GM18909 (cell line): ENCODE measurements at regions not wholly inside any gene's neighbourhood (a gene's known extent, or its start where the extent isn't known, plus 50 kb on each side); places are given as distances from the start of the nearest gene placed in this dataset.
"Not testable (repeated sequence)": the region's sequence is repeated elsewhere in the genome, so short reads cannot be mapped to it uniquely, and the experiment has no call there.

Experiments
- ATAC-seq: cut with Tn5 transposase; IDR thresholded peaks from one replicate; pipeline ENCODE4 v1.9.1; 2021; ENCODE audit warnings: mild to moderate bottlenecking; ENCODE audit not compliant: unreplicated experiment, poor library complexity

DNA sequence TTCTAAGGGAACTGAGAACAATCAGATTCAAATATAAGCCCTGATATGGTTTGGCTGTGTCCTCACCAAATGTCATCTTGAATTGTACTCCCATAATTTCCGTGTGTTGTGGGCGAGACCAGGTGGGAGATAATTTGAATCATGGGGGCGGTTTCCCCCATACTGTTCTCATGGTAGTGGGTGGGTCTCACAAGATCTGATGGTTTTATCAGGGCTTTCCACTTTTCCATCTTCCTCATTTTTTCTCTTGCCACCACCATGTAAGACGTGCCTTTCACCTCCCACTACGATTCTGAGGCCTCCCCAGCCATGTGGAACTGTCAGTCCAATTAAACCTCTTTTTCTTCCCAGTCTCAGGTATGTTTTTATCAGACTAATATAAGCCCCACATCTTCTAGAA, 217.8 kb downstream of the ACKR3 start:
- not testable (repeated sequence) for ATAC-seq

GRCh38 chr2:236787885-236788284, 218.3 kb downstream of the ACKR3 start:
- ATAC-seq: no peak

DNA sequence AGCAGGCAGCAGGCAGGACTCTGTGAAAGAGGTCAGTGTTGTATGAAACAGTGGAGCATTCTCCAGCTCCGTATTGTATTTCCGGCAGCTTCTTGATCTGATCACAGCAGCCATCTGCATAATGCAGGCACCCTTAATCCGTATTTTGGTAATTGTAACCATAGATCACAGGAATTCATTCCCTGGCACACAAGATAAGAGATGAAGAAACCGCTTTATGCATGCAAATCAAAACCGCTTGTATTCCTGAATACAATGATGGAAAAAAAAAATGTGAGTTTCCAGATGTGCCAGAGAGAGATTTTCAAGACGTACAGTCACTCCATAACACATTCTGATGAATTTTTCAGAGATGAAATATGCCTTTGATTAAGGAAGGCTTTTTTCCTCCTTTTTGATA, 221.3 kb downstream of the ACKR3 start:
- no peak for ATAC-seq

GRCh38 chr2:236793023-236794011, 223.7 kb downstream of the ACKR3 start:
- ATAC-seq: no peak

GRCh38 chr2:236794176-236794957, 224.7 kb downstream of the ACKR3 start:
- no peak for ATAC-seq

GRCh38 chr2:236795169-236795860, 225.7 kb downstream of the ACKR3 start:
- no peak for ATAC-seq

DNA sequence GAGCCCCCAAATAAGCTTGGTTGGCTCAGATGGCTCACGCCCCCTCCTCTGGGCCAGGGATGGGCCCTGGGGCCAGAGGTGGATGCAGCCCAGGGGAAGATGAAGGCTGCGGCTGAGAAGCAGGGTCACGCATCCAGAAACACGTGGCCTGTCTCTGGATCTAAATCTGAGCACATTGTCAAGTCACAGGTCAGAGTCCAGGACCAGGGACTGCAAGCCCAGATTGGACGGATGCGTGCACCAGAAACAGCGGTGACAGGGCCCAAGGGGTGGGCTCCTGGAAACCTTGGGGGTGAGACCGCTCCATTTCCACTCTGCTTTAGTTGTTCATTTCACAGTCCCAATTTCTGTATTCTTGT, 226.2 kb downstream of the ACKR3 start:
- ATAC-seq: no peak

DNA sequence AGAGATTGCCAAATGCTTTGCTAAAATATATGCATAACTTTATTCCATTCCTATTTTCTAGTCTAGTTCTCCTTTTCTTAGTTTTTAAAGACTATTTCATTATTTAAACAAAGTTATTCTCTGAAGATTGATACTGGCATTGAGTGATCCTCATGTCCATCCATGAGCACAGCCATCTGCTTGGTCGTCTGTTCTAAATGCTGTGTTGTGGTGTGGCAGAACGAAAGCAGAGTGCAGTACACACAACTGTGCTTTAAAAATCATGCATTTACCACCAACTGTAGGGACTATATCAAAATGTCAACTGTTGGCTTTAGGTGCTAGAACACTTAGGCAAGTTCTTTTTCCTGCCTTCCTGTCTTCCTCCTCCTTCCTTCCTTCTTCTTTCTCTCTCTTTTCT, 226.6 kb downstream of the ACKR3 start:
- ATAC-seq: no peak

DNA sequence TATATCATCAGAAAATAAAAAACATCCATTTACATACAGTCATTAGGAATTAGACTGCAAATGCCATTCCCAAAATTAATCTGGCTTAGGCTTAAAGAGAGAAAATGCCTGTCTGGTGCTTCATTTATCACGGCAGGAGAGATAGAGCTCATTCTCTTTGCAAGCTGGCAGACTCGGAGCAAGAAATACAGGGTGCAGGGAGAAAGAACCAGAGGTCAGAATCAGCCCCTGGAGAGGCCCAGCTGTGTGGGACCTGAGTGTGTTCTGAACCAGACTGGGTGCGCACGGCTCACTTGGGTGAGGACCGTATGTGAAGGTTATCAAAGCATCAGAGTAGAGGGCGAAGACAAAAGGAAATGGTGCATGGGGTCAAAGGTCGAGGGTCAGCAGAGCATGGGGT, 227.8 kb downstream of the ACKR3 start:
- ATAC-seq: no peak

DNA sequence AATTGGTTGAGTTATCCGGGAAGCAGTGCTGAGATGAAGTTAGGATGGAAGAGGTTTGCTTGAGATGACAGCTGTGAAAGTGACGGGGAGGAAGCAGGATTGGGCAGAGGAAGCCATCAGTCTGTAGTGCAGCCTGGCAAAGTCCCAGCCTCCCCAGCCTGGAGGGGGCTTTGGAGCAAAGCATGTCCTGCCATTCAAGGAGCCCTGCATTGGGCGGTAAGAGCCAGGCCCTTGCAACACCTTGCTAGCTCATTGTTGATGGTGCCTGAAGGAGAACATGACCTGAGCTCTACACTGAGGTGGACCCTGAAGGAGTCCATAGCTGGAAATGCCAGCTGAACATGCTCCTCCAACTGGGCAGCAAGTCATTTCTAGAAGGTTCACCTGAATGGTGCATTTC, 228.9 kb downstream of the ACKR3 start:
- ATAC-seq: no peak

GRCh38 chr2:236799391-236800026, 229.9 kb downstream of the ACKR3 start:
- ATAC-seq: no peak

DNA sequence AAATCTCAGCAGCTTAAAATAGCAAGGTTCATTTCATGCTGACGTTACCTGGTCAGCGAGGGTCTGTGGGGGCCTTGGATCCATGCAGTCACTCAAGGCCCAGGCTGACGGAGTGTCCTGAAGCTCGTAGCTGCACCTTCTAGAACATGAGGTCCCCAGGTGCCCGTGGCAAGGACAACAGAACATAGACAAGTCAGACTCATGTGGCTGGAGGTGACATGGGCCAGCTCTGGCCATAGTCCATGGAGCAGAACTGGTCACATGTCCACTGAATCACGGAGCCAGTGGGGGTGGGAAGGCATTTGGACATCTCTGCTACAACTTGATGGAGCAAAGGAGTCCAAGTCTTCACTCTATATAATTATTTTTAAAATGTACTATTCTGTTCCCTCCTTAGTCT, 233.2 kb downstream of the ACKR3 start:
- no peak for ATAC-seq

- no peak for ATAC-seq
Observed at GRCh38 chr2:236803621-236804020, 234.0 kb downstream of the ACKR3 start.

DNA sequence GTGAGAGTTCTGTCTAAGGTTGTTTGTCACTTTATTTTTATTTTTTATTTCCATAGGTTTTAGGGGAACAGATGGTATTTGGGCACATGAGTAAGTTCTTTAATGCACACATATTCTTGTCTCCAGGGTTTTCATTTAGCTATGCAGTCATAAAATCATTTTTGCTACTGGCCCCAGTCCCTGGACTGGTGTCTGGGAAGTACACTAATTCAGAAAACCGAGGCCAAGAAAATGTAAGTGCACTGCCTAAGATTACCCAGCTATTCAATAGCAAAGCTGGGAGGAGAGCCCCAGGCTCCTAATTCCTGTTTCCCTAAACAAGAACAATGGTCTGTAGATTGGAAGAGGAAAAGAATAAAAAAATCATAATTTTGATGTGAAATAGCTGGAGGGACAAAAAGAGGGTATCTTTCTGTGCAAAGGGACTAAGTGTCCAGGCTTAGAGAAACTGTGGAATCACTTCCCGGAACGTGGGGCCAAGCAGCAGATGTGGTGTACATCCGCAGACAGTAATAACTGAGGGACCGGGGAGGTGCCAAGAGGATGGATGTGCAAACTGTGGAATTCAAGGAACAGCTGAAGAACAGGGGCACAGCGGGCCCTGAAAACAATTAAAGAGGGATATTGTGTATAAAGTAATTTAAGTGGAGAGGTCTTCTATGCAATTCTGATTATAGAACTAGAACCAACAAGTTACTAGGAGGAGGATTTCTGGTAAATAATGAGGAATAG, 236.3 kb downstream of the ACKR3 start:
- ATAC-seq: no peak

DNA sequence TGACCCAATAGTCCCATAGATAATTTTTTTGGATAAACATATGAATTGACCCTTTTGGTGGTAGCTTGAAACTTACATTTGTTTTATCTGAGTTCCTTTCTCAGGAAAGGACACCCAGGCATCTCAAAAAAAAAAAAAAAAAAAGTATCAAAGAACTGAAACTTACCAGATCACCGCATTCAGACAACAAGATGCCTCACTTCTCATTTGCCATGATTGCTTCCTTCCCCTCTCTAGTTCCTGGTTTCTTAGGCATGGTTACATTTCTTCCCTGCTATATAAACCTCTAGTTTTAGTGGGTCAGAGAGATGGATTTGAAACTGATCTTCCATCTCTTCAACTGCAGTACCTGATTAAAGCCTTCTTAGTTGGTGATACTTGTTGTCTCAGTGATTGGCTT, 240.1 kb downstream of the ACKR3 start:
- ATAC-seq: no peak

DNA sequence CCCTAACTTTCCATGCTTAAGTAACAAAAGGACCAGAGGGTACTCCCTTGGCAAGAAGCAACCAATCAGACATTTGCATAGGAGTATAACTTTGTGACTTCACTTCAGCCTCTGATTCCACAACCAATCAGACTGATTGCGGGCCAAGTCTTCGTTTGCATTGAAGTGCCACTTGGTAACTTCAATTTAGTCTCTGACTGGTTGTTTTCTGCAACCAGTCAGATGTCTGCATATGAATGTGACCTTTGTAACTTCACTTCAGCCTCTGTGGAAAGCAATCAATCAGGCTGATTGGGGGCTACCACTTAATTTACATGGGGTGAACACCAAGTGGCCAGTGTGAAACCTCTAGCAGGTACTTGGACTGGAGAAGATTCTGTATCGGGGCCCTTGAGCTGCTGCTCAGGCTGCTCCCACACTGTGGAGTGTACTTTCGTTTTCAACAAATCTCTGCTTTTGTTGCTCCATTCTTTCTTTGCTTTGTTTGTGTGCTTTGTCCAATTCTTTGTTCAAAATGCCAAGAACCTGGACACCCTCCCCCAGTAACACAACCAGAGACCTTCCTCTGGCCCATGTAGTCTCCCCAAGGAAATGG, 241.5 kb downstream of the ACKR3 start:
- ATAC-seq: no peak

DNA sequence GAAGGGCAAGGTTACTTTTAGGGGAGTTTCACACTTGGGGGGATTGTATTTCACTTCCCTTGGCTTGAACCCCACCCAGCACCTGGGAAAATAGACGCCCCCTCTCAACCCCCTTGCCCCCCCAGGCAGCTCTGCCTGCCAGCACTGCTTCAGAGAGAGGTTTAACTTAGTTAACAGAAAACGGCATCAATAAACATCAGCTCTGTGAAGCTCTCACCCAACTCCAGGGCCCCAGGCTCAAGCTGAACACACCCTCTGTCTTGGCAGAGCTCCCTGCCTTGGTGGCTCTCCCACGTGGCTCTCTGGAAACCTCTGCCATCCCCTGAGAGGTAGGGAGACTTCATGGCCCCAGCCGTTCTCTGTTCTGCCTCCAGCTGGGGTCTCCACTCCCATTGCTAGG, 244.1 kb downstream of the ACKR3 start:
- ATAC-seq: no peak

GRCh38 chr2:236814593-236814992, 245.0 kb downstream of the ACKR3 start:
- no peak for ATAC-seq

DNA sequence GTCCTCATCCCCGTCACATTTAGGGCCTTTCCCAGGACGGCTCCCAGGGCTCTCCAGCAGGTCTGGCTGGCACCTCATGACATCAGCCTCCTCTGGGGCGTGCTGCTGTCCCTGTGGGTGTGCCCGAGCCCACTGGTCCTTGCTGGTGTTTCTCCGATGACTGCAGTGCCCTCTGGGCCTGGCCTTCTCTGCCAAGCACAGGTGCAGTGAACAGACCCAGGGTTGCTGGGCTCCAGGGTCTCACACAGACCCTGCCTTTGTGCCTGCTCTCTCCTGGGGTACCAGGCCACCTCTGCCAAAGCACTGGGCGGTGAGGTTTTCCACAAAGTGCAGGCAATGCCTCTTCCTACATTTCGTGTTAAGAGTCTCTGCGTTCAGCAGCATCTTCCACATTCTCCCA, 246.1 kb downstream of the ACKR3 start:
- no peak for ATAC-seq
